PC-3 (cell line): ENCODE measurements at regions not wholly inside any gene's neighbourhood (a gene's known extent, or its start where the extent isn't known, plus 50 kb on each side); places are given as distances from the start of the nearest gene placed in this dataset.
A peak's percentile ranks its signal among the peaks of the same experiment; 100 is the strongest.

Experiments used
- ATAC-seq: fragments of 200-7000 bp; cut with Tn5 transposase; 2 replicates; pipeline ENCODE4 v1.9.1; 2020; ENCODE audit warnings: mild to moderate bottlenecking, moderate library complexity
- BruUV-seq: library from RNA; stranded (reverse); fragments of 400-500 nt; replicated peaks from 2 replicates; lab custom pipeline; 2021; lab: Mats Ljungman, UMichigan
- CTCF ChIA-PET: fragments of 300-600 bp; sonication (Branson Sonifier 250); formaldehyde crosslinking; loops from one replicate; lab custom pipeline; 2022; ENCODE audit warnings: antibody characterized with exemption; lab: Charles Lee
- POLR2A ChIA-PET: fragments of 300-600 bp; sonication (Branson Sonifier 250); formaldehyde crosslinking; loops from one replicate; lab custom pipeline; 2022; ENCODE audit warnings: antibody characterized with exemption; ENCODE audit not compliant: unreplicated experiment; lab: Charles Lee
- DNase-seq: peaks from one replicate; pipeline ENCODE4 v3.0.0-alpha.2; 2015
- H2AFZ ChIP-seq: fragments of 300-600 bp; sonication (generic); 2 replicates; pipeline ENCODE4 v1.6.0; 2016; ENCODE audit warnings: antibody characterized with exemption, low read length
- H3F3A ChIP-seq: fragments of 300-600 bp; sonication (generic); one replicate; pipeline ENCODE4 v1.6.0; 2017; ENCODE audit warnings: antibody characterized with exemption, low read length, control low read depth, mild to moderate bottlenecking; ENCODE audit not compliant: unreplicated experiment
- H3K27ac ChIP-seq: fragments of 300-600 bp; sonication (generic); 2 replicates; pipeline ENCODE4 v1.5.1; 2016; ENCODE audit warnings: mild to moderate bottlenecking, low read length
- H3K27me3 ChIP-seq: fragments of 300-600 bp; sonication (generic); 2 replicates; pipeline ENCODE4 v1.6.1; 2016; ENCODE audit warnings: low read length, mixed read lengths
- H3K36me3 ChIP-seq: fragments of 300-600 bp; sonication (generic); 2 replicates; pipeline ENCODE4 v1.6.1; 2016; ENCODE audit warnings: low read depth, mixed run types, low read length, mixed read lengths
- H3K4me1 ChIP-seq: fragments of 300-600 bp; sonication (generic); 2 replicates; pipeline ENCODE4 v1.5.1; 2016; ENCODE audit warnings: low read length; ENCODE audit not compliant: insufficient read depth
- H3K4me2 ChIP-seq: fragments of 300-600 bp; sonication (generic); 2 replicates; pipeline ENCODE4 v1.6.0; 2016; ENCODE audit warnings: low read length
- H3K4me3 ChIP-seq: fragments of 300-600 bp; sonication (generic); 2 replicates; pipeline ENCODE4 v1.5.1; 2016; ENCODE audit warnings: mild to moderate bottlenecking, low read length, mixed read lengths
- H3K79me2 ChIP-seq: fragments of 300-600 bp; sonication (generic); 2 replicates; pipeline ENCODE4 v1.6.1; 2017; ENCODE audit warnings: low read length, mixed read lengths
- H3K9ac ChIP-seq: fragments of 300-600 bp; sonication (generic); 2 replicates; pipeline ENCODE4 v1.6.0; 2016; ENCODE audit warnings: mild to moderate bottlenecking, low read length
- H3K9me2 ChIP-seq: fragments of 300-600 bp; sonication (generic); replicated peaks from 2 replicates; pipeline ENCODE4 v1.6.1; 2016; ENCODE audit warnings: mixed run types, low read length, mixed read lengths
- H3K9me3 ChIP-seq: fragments of 300-600 bp; sonication (generic); 2 replicates; pipeline ENCODE4 v1.6.1; 2016; ENCODE audit warnings: low read length, mixed read lengths
- H4K20me1 ChIP-seq: fragments of 300-600 bp; sonication (generic); 2 replicates; pipeline ENCODE4 v1.6.1; 2016; ENCODE audit warnings: low read length, mixed read lengths
- CTCF ChIP-seq: fragments of 300-600 bp; sonication (generic); conservative IDR thresholded peaks from 2 replicates; pipeline ENCODE4 v1.5.1; 2017; ENCODE audit warnings: antibody characterized with exemption, low read depth, mild to moderate bottlenecking, low read length
- EZH2 ChIP-seq: fragments of 300-600 bp; sonication (generic); IDR thresholded peaks from one replicate; pipeline ENCODE4 v1.6.1; 2017; ENCODE audit warnings: antibody characterized with exemption, mild to moderate bottlenecking, low read length; ENCODE audit not compliant: unreplicated experiment
- EZH2phosphoT487 ChIP-seq: fragments of 300-600 bp; sonication (generic); IDR thresholded peaks from 2 replicates; pipeline ENCODE4 v1.6.1; 2018; ENCODE audit warnings: mild to moderate bottlenecking, antibody characterized with exemption, low read length, borderline replicate concordance
- intact Hi-C: fragments of 100-400 bp; cut with micrococcal nuclease; formaldehyde crosslinking; loops from 2 replicates; pipeline ENCODE4 v1.9.0; 2023

- intact Hi-C loops: no loop called here
Observed at GRCh38 chr7:33762911-33763306, 142.4 kb upstream of the BMPER start.

GRCh38 chr7:33764752-33765451 is 140.4 kb upstream of the BMPER start:
- DNase-seq: peak; percentile 65
- Histone ChIP-seq H3F3A (no peaks in the 10 kb centered on the region), H3K27me3 (no peaks in the 10 kb centered on the region), H3K9ac (0 out of 2 replicates have a peak overlapping the region, but pooled peaks have one; percentile 4), H3K79me2 (no peaks in the 10 kb centered on the region), H3K4me2 (peak overlapping the region; percentile 22; the same call in 1 of the 2 replicates), H2AFZ (no peak overlapping the region), H3K4me3 (no peak overlapping the region), H3K36me3 (no peaks in the 10 kb centered on the region), H4K20me1 (no peaks in the 10 kb centered on the region), H3K4me1 (peaks cover 13% of the 10 kb centered on the region), H3K9me2 (no peaks in the 10 kb centered on the region), H3K9me3 (no peaks in the 10 kb centered on the region), H3K27ac (peak overlapping the region; percentile 62)
- BruUV-seq: no TSS peak
- no peak for ATAC-seq
- POLR2A ChIA-PET: no interaction called here
- TF ChIP-seq CTCF (no peak), EZH2 (no peak), EZH2phosphoT487 (no peak)
- intact Hi-C loops: no loop called here
- CTCF ChIA-PET: no interaction called here

More at GRCh38 chr7:33762911-33763306, 142.4 kb upstream of the BMPER start:
- Histone ChIP-seq H3K27me3 (no peaks in the 10 kb centered on the region), H3K9ac (no peak overlapping the region), H3K79me2 (no peaks in the 10 kb centered on the region), H3K4me1 (peaks cover 13% of the 10 kb centered on the region), H3K4me2 (no peak overlapping the region), H3K36me3 (no peaks in the 10 kb centered on the region), H3K4me3 (no peak overlapping the region), H3K9me2 (no peaks in the 10 kb centered on the region), H3F3A (no peaks in the 10 kb centered on the region), H4K20me1 (no peaks in the 10 kb centered on the region), H2AFZ (no peak overlapping the region), H3K27ac (no peak overlapping the region), H3K9me3 (no peaks in the 10 kb centered on the region)
- POLR2A ChIA-PET: no interaction called here
- no TSS peak for BruUV-seq
- CTCF ChIA-PET: no interaction called here
- TF ChIP-seq EZH2phosphoT487 (no peak), EZH2 (no peak), CTCF (no peak)
- no peak for DNase-seq
- ATAC-seq: no peak

GRCh38 chr7:33766405-33766804 is 138.9 kb upstream of the BMPER start:
- intact Hi-C loops: no loop called here
- H3K27me3 ChIP-seq: no peaks in the 10 kb centered on the region
- no peaks in the 10 kb centered on the region for H3K9me3 ChIP-seq
- H2AFZ ChIP-seq: no peak overlapping the region
- no peak overlapping the region for H3K27ac ChIP-seq
- H3K36me3 ChIP-seq: no peaks in the 10 kb centered on the region
- DNase-seq (no peak), ATAC-seq (no peak)
- ChIA-PET POLR2A (no interaction called here), CTCF (no interaction called here)
- H3F3A ChIP-seq: no peaks in the 10 kb centered on the region
- peaks cover 13% of the 10 kb centered on the region for H3K4me1 ChIP-seq
- BruUV-seq: no TSS peak
- H3K79me2 ChIP-seq: no peaks in the 10 kb centered on the region
- no peaks in the 10 kb centered on the region for H4K20me1 ChIP-seq
- H3K4me2 ChIP-seq: no peak overlapping the region
- no peaks in the 10 kb centered on the region for H3K9me2 ChIP-seq
- no peak overlapping the region for H3K9ac ChIP-seq
- no peak overlapping the region for H3K4me3 ChIP-seq
- no peak for TF ChIP-seq EZH2phosphoT487
- TF ChIP-seq EZH2: no peak
- no peak for TF ChIP-seq CTCF
